SH-SY5Y (cell line): ENCODE measurements at regions not wholly inside any gene's neighbourhood (a gene's known extent, or its start where the extent isn't known, plus 50 kb on each side); places are given as distances from the start of the nearest gene placed in this dataset.

Experiments used
- GATA2 ChIP-seq: IDR thresholded peaks from 2 replicates; pipeline ENCODE4 v1.6.1; 2011; ENCODE audit warnings: mild to moderate bottlenecking, low read depth, low read length
- GATA3 ChIP-seq: IDR thresholded peaks from 2 replicates; pipeline ENCODE4 v1.6.1; 2011; ENCODE audit warnings: low read depth, mild to moderate bottlenecking, low read length, moderate library complexity

DNA sequence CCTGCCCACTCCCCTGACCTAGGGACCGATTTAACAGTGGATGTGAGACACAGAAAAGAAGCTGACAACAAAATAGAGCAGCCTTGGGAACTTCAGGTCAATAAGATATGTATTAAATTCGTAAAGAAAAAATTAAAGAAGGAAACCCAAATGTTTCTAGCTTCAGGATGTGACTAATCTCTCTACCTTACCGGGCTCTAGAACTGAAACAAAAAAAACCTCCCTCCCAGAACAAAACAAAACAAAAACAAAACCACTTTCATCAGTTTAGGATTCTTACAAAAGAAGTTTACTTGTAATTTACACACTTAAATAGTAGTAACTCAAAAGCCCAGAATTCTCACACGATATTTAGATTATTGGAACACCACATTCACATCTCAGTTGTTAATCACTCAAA, 185.8 kb upstream of the RPS6KA3 start:
- TF ChIP-seq GATA3 (no peak), GATA2 (no peak)
